ENCODE measurements at regions not wholly inside any gene's neighbourhood (a gene's known extent, or its start where the extent isn't known, plus 50 kb on each side); places are given as distances from the start of the nearest gene placed in this dataset.
A peak's percentile ranks its signal among the peaks of the same experiment; 100 is the strongest.
"Not testable (repeated sequence)": the region's sequence is repeated elsewhere in the genome, so short reads cannot be mapped to it uniquely, and the experiment has no call there.

DNA sequence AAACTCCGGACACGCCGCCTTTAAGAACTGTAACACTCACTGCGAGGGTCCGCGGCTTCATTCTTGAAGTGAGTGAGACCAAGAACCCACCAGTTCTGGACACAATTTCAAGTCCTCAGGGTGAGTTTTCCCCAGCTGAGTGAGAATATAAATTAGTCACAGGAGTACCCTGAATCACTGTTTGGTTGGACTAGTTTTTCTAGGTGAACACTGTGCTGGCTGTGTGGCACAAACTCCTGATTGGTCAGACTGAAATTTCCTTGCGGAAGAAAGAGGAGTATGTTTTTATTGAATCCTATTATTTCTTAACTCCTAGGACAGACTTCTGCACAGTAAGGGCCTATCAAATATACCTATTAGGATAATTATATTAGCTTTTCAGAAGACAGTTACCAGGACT, 288.1 kb upstream of the UBE2E3 start:
- no peak for TF ChIP-seq CTCF (IDR thresholded peaks at IDR 0.05)
- H3K36me3 ChIP-seq: no peaks in the 10 kb centered on the region
- no peak for DNase-seq
- intact Hi-C loops (cut with DNase I): no loop called here
- no peaks in the 10 kb centered on the region for H3K4me1 ChIP-seq
- 84 to 96% methylated on average over 7 of the region's 7 CpGs for WGBS, 2 donors
- no peak for FAIRE-seq
- H3K4me3 ChIP-seq: no peak overlapping the region
- no peak overlapping the region for H3K27ac ChIP-seq
- no peak for ATAC-seq
- H3K9me3 ChIP-seq: no peaks in the 10 kb centered on the region
- H3K27me3 ChIP-seq: no peaks in the 10 kb centered on the region

- ATAC-seq; H3K9me3 ChIP-seq; intact Hi-C loops (cut with DNase I); H3K27me3 ChIP-seq; H3K4me1 ChIP-seq; H3K4me3 ChIP-seq; H3K36me3 ChIP-seq; DNase-seq; FAIRE-seq; H3K27ac ChIP-seq: not testable (repeated sequence)
- WGBS, 2 donors: 89 to 93% methylated on average over 15 of the region's 15 CpGs
Observed at GRCh38 chr2:180691855-180692223, 288.6 kb upstream of the UBE2E3 start.

DNA sequence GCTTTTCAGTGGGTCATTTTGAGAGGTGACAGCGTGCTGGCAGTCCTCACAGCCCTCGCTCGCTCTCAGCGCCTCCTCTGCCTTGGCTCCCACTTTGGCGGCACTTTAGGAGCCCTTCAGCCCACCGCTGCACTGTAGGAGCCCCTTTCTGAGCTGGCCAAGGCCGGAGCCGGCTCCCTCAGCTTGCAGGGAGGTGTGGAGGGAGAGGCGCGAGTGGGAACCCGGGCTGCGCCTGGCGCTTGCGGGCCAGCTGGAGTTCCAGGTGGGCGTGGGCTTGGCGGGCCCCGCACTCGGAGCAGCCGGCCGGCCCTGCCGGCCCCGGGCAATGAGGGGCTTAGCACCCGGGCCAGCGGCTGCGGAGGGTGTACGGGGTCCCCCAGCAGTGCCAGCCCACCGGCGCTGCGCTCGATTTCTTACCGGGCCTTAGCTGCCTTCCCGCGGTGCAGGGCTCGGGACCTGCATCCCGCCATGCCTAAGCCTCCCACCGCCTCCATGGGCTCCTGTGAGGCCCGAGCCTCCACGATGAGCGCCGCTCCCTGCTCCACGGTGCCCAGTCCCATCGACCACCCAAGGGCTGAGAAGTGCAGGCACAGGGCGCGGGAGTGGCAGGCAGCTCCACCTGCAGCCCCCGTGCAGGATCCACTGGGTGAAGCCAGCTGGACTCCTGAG, 289.1 kb upstream of the UBE2E3 start:
- DNase-seq: peak in 1 of 6 donors; percentile 50

GRCh38 chr2:180690611-180691010, 289.8 kb upstream of the UBE2E3 start:
- no peaks in the 10 kb centered on the region for H3K4me1 ChIP-seq
- H3K36me3 ChIP-seq: no peaks in the 10 kb centered on the region
- H3K9me3 ChIP-seq: no peaks in the 10 kb centered on the region
- ATAC-seq (no peak), DNase-seq (no peak), FAIRE-seq (no peak)
- H3K4me3 ChIP-seq: no peak overlapping the region
- H3K27ac ChIP-seq: no peak overlapping the region
- intact Hi-C loops (cut with DNase I): no loop called here
- no peaks in the 10 kb centered on the region for H3K27me3 ChIP-seq
- no peak for TF ChIP-seq CTCF (IDR thresholded peaks at IDR 0.05)

More for the DNA sequence above, 289.1 kb upstream of the UBE2E3 start:
- intact Hi-C loops (cut with DNase I); H3K27ac ChIP-seq; H3K4me1 ChIP-seq; H3K36me3 ChIP-seq; ATAC-seq; H3K4me3 ChIP-seq; H3K9me3 ChIP-seq; H3K27me3 ChIP-seq; FAIRE-seq: not testable (repeated sequence)
- 91 to 93% methylated on average over 34 to 45 of the region's 45 CpGs for WGBS, 2 donors

- no peaks in the 10 kb centered on the region for H3K9me3 ChIP-seq
- WGBS, 2 donors: 42 to 65% methylated on average over 1 of the region's 1 CpG
- no peak for TF ChIP-seq CTCF (IDR thresholded peaks at IDR 0.05)
- intact Hi-C loops (cut with DNase I): no loop called here
- no peaks in the 10 kb centered on the region for H3K4me1 ChIP-seq
- no peak for DNase-seq
- no peak overlapping the region for H3K27ac ChIP-seq
- no peaks in the 10 kb centered on the region for H3K36me3 ChIP-seq
- ATAC-seq: no peak
- no peak for FAIRE-seq
- H3K27me3 ChIP-seq: no peaks in the 10 kb centered on the region
- H3K4me3 ChIP-seq: no peak overlapping the region
Observed at GRCh38 chr2:180682871-180683270, 297.5 kb upstream of the UBE2E3 start.

GRCh38 chr2:180679693-180680092, 300.7 kb upstream of the UBE2E3 start:
- TF ChIP-seq CTCF (IDR thresholded peaks at IDR 0.05): no peak
- Histone ChIP-seq H3K9me3 (no peaks in the 10 kb centered on the region), H3K27ac (no peak overlapping the region), H3K27me3 (no peaks in the 10 kb centered on the region), H3K4me1 (no peaks in the 10 kb centered on the region), H3K36me3 (no peaks in the 10 kb centered on the region), H3K4me3 (no peak overlapping the region)
- DNase-seq (no peak), ATAC-seq (no peak), FAIRE-seq (no peak)
- 40 to 52% methylated on average over 2 of the region's 2 CpGs for WGBS, 2 donors
- intact Hi-C loops (cut with DNase I): no loop called here
